ENCODE measurements at regions not wholly inside any gene's neighbourhood (a gene's known extent, or its start where the extent isn't known, plus 50 kb on each side); places are given as distances from the start of the nearest gene placed in this dataset.
"Not testable (repeated sequence)": the region's sequence is repeated elsewhere in the genome, so short reads cannot be mapped to it uniquely, and the experiment has no call there.

GRCh38 chr4:64975177-64975576, 565.9 kb upstream of the TECRL start:
- no peak for FAIRE-seq

GRCh38 chr4:64969081-64969480, 559.8 kb upstream of the TECRL start:
- FAIRE-seq = no peak
- DNase-seq (ENCODE audit: low spot score) = no peak

More at GRCh38 chr4:64975177-64975576, 565.9 kb upstream of the TECRL start:
- no peak for DNase-seq (ENCODE audit: low spot score)

GRCh38 chr4:64967286-64967685, 558.0 kb upstream of the TECRL start:
- FAIRE-seq (no peak), DNase-seq (ENCODE audit: low spot score) (no peak)

GRCh38 chr4:64960516-64960915, 551.3 kb upstream of the TECRL start:
- DNase-seq (ENCODE audit: low spot score) = no peak
- FAIRE-seq = no peak

GRCh38 chr4:64940698-64941097, 531.4 kb upstream of the TECRL start:
- DNase-seq (ENCODE audit: low spot score) (peak; percentile 44), FAIRE-seq (no peak)

- no peak for FAIRE-seq
Measured at GRCh38 chr4:64935469-64936001, 526.3 kb upstream of the TECRL start.

GRCh38 chr4:64911846-64912245, 502.6 kb upstream of the TECRL start:
- FAIRE-seq (no peak), DNase-seq (ENCODE audit: low spot score) (no peak)

More at GRCh38 chr4:64935469-64936001, 526.3 kb upstream of the TECRL start:
- no peak for DNase-seq (ENCODE audit: low spot score)

GRCh38 chr4:64903986-64904385, 494.7 kb upstream of the TECRL start:
- no peak for DNase-seq (ENCODE audit: low spot score)
- no peak for FAIRE-seq

GRCh38 chr4:64899563-64899962, 490.3 kb upstream of the TECRL start:
- no peak for DNase-seq (ENCODE audit: low spot score)
- no peak for FAIRE-seq

GRCh38 chr4:64899030-64899429, 489.8 kb upstream of the TECRL start:
- not testable (repeated sequence) for FAIRE-seq; DNase-seq (ENCODE audit: low spot score)

- FAIRE-seq = no peak
Measured at GRCh38 chr4:64897683-64898082, 488.4 kb upstream of the TECRL start.

GRCh38 chr4:64895031-64895430, 485.8 kb upstream of the TECRL start:
- FAIRE-seq = no peak

More at GRCh38 chr4:64897683-64898082, 488.4 kb upstream of the TECRL start:
- no peak for DNase-seq (ENCODE audit: low spot score)

GRCh38 chr4:64893205-64893604, 484.0 kb upstream of the TECRL start:
- DNase-seq (ENCODE audit: low spot score) (no peak), FAIRE-seq (no peak)

More at GRCh38 chr4:64895031-64895430, 485.8 kb upstream of the TECRL start:
- no peak for DNase-seq (ENCODE audit: low spot score)

- FAIRE-seq = no peak
Measured at GRCh38 chr4:64889906-64890610, 480.8 kb upstream of the TECRL start.

GRCh38 chr4:64883087-64883807, 474.0 kb upstream of the TECRL start:
- no peak for DNase-seq (ENCODE audit: low spot score)
- FAIRE-seq = no peak

More at GRCh38 chr4:64889906-64890610, 480.8 kb upstream of the TECRL start:
- DNase-seq (ENCODE audit: low spot score) = no peak

- DNase-seq (ENCODE audit: low spot score) = no peak
- no peak for FAIRE-seq
Measured at GRCh38 chr4:64882311-64883086, 473.2 kb upstream of the TECRL start.

- no peak for FAIRE-seq
- DNase-seq (ENCODE audit: low spot score) = no peak
Measured at GRCh38 chr4:64880557-64880956, 471.3 kb upstream of the TECRL start.

- DNase-seq (ENCODE audit: low spot score) (no peak), FAIRE-seq (no peak)
Measured at GRCh38 chr4:64876021-64876420, 466.8 kb upstream of the TECRL start.

- DNase-seq (ENCODE audit: low spot score) = no peak
- FAIRE-seq = no peak
Measured at GRCh38 chr4:64870558-64870957, 461.3 kb upstream of the TECRL start.

GRCh38 chr4:64857815-64858214, 448.6 kb upstream of the TECRL start:
- no peak for DNase-seq (ENCODE audit: low spot score)
- no peak for FAIRE-seq

- no peak for DNase-seq (ENCODE audit: low spot score)
- FAIRE-seq = no peak
Measured at GRCh38 chr4:64857198-64857597, 447.9 kb upstream of the TECRL start.

- FAIRE-seq = no peak
- DNase-seq (ENCODE audit: low spot score) = no peak
Measured at GRCh38 chr4:64846417-64846816, 437.2 kb upstream of the TECRL start.
